MCF 10A (cell line): ENCODE measurements at regions not wholly inside any gene's neighbourhood (a gene's known extent, or its start where the extent isn't known, plus 50 kb on each side); places are given as distances from the start of the nearest gene placed in this dataset.
A peak's percentile ranks its signal among the peaks of the same experiment; 100 is the strongest.

ENCODE experiments used
- BruUV-seq: library from RNA; stranded (reverse); fragments of 400-500 nt; replicated peaks from 2 replicates; lab custom pipeline; 2021; lab: Mats Ljungman, UMichigan
- CTCF ChIA-PET: fragments of 300-600 bp; sonication (Branson Sonifier 250); formaldehyde crosslinking; extraction: SDS; loops from one replicate; lab custom pipeline; 2021; ENCODE audit warnings: antibody characterized with exemption, inconsistent platforms; lab: Yijun Ruan, JAX
- POLR2A ChIA-PET: fragments of 300-600, 350-650 bp; sonication (Branson Sonifier 250); formaldehyde crosslinking; extraction: SDS; loops from one replicate; lab custom pipeline; 2020; ENCODE audit warnings: antibody characterized with exemption, inconsistent platforms; lab: Yijun Ruan, JAX
- DNase-seq: peaks from one replicate; pipeline ENCODE4 v3.0.0-alpha.2; 2018; ENCODE audit not compliant: unreplicated experiment
- H3K27ac Mint-ChIP-seq: one replicate; pipeline ENCODE4 v1.8.0; 2022; ENCODE audit warnings: mild to moderate bottlenecking, low read depth, mixed read lengths; ENCODE audit not compliant: unreplicated experiment
- H3K27me3 Mint-ChIP-seq: one replicate; pipeline ENCODE4 v1.8.0; 2022; ENCODE audit warnings: mixed read lengths; ENCODE audit not compliant: insufficient read depth, unreplicated experiment
- H3K36me3 Mint-ChIP-seq: one replicate; pipeline ENCODE4 v1.8.0; 2022; ENCODE audit warnings: mild to moderate bottlenecking, moderate library complexity, mixed read lengths; ENCODE audit not compliant: insufficient read depth, unreplicated experiment
- H3K4me1 Mint-ChIP-seq: one replicate; pipeline ENCODE4 v1.8.0; 2022; ENCODE audit warnings: mixed read lengths; ENCODE audit not compliant: insufficient read depth, unreplicated experiment
- H3K4me3 Mint-ChIP-seq: one replicate; pipeline ENCODE4 v1.8.0; 2022; ENCODE audit warnings: mild to moderate bottlenecking, moderate library complexity, mixed read lengths; ENCODE audit not compliant: unreplicated experiment
- H3K9me3 Mint-ChIP-seq: one replicate; pipeline ENCODE4 v1.8.0; 2022; ENCODE audit warnings: mixed read lengths; ENCODE audit not compliant: unreplicated experiment
- intact Hi-C: fragments of 100-400 bp; cut with micrococcal nuclease; formaldehyde crosslinking; loops from 2 replicates; pipeline ENCODE4 v1.14.1; 2022
- TF ChIP-seq, protein P1 (sequence below): fragments of 200-600 bp; IDR thresholded peaks from one replicate; pipeline ENCODE4 v1.8.0; 2022; ENCODE audit warnings: antibody characterized with exemption, mild to moderate bottlenecking; ENCODE audit not compliant: unreplicated experiment

DNA sequence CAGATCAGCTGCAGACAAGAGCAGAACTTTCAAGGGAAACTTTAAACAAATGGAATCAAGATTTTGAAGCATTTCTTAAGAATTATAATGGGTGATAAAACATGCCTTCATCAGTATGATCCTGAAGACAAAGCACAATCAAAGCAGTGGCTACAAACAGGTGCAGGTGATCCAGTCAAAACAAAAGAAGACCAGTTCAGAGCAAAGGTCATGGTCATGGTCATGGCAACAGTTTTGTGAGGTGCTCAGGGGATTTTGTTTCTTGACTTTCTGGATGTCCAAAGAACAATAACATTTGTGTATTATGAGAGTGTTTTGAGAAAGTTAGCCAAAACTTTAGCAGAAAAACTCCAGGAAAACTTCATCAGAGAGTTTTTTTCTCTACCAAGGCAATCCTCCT lies 681.7 kb upstream of the PTBP2 start:
- POLR2A ChIA-PET = no interaction called here

DNA sequence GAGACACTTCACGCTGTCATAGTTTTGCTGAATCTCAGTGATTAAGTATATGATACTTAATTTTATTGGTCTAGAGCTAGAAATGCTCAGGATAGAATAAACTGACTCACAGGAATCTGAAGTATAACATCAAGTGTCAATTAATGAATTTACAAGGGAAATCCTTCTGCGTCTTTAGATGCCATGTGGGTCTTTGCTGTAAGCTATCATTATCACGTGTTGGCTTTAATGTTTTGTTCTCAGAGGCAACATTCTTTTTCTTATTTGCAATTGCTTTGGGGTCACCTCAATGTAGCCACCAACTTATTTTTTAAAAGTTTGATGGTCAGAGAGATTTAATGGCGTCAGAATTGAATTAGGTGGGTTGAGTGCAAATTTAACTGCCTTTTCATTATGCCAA lies 680.1 kb upstream of the PTBP2 start:
- no peaks in the 10 kb centered on the region for H3K27me3 Mint-ChIP-seq
- ChIA-PET POLR2A (no interaction called here), CTCF (no interaction called here)
- H3K36me3 Mint-ChIP-seq = no peaks in the 10 kb centered on the region
- H3K4me3 Mint-ChIP-seq = no peak overlapping the region
- no TSS peak for BruUV-seq
- no peak for DNase-seq
- TF ChIP-seq, protein P1, sequence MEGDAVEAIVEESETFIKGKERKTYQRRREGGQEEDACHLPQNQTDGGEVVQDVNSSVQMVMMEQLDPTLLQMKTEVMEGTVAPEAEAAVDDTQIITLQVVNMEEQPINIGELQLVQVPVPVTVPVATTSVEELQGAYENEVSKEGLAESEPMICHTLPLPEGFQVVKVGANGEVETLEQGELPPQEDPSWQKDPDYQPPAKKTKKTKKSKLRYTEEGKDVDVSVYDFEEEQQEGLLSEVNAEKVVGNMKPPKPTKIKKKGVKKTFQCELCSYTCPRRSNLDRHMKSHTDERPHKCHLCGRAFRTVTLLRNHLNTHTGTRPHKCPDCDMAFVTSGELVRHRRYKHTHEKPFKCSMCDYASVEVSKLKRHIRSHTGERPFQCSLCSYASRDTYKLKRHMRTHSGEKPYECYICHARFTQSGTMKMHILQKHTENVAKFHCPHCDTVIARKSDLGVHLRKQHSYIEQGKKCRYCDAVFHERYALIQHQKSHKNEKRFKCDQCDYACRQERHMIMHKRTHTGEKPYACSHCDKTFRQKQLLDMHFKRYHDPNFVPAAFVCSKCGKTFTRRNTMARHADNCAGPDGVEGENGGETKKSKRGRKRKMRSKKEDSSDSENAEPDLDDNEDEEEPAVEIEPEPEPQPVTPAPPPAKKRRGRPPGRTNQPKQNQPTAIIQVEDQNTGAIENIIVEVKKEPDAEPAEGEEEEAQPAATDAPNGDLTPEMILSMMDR = no peak
- intact Hi-C loops = no loop called here
- no peaks in the 10 kb centered on the region for H3K4me1 Mint-ChIP-seq
- no peak overlapping the region for H3K27ac Mint-ChIP-seq
- no peaks in the 10 kb centered on the region for H3K9me3 Mint-ChIP-seq

More for the DNA sequence above, 681.7 kb upstream of the PTBP2 start:
- no peak overlapping the region for H3K27ac Mint-ChIP-seq
- no peaks in the 10 kb centered on the region for H3K27me3 Mint-ChIP-seq
- TF ChIP-seq, protein P1 = no peak
- DNase-seq = no peak
- no peaks in the 10 kb centered on the region for H3K36me3 Mint-ChIP-seq
- BruUV-seq = no TSS peak
- H3K9me3 Mint-ChIP-seq = no peaks in the 10 kb centered on the region
- H3K4me1 Mint-ChIP-seq = no peaks in the 10 kb centered on the region
- no peak overlapping the region for H3K4me3 Mint-ChIP-seq
- CTCF ChIA-PET = interaction anchor here (0.8 kb wide), 1 partner anchor 98 kb away, joined by 3 read pairs; no protein-coding TSS in a partner anchor
- intact Hi-C loops = no loop called here

DNA sequence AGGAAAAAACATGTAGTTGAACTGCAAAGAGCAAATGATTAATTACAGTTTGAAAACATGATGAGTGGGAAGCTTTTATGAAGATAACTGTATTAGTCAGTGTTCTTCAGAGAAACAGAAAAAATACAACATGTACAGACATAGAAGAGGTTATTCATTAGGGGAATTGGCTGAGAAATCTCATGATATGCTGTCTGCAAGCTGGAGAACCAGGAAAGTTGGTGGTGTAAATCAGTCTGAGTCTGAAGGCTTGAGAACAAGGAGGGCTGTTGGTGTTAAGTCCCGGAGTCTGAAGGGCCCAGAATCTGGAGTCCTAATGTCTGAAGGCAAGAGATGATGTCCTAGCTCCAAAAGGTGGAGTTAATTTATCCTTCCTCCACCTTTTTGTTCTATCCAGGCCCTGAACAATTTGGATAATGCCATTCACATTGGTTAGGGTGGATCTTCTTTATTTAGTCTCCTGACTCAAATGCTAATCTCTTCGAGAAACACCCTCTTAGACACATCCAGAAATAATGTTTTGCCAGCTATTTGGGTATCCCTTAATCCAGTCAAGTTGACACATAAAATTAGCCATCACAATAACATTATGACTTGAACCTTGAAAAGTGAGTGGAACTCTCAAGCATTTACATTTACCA lies 672.9 kb upstream of the PTBP2 start:
- H3K27me3 Mint-ChIP-seq = no peaks in the 10 kb centered on the region
- intact Hi-C loops = no loop called here
- no peaks in the 10 kb centered on the region for H3K4me1 Mint-ChIP-seq
- H3K36me3 Mint-ChIP-seq = no peaks in the 10 kb centered on the region
- no peak for DNase-seq
- H3K4me3 Mint-ChIP-seq = no peak overlapping the region
- no peaks in the 10 kb centered on the region for H3K9me3 Mint-ChIP-seq
- no TSS peak for BruUV-seq
- POLR2A ChIA-PET = interaction anchor here (0.8 to 1.0 kb wide), 2 partner anchors 10 to 13 kb away, joined by 3 to 4 read pairs; no protein-coding TSS in a partner anchor
- CTCF ChIA-PET = interaction anchor here (0.7 kb wide), 1 partner anchor 400 kb away, joined by 3 read pairs; no protein-coding TSS in a partner anchor
- H3K27ac Mint-ChIP-seq = no peak overlapping the region
- TF ChIP-seq, protein P1 = no peak

DNA sequence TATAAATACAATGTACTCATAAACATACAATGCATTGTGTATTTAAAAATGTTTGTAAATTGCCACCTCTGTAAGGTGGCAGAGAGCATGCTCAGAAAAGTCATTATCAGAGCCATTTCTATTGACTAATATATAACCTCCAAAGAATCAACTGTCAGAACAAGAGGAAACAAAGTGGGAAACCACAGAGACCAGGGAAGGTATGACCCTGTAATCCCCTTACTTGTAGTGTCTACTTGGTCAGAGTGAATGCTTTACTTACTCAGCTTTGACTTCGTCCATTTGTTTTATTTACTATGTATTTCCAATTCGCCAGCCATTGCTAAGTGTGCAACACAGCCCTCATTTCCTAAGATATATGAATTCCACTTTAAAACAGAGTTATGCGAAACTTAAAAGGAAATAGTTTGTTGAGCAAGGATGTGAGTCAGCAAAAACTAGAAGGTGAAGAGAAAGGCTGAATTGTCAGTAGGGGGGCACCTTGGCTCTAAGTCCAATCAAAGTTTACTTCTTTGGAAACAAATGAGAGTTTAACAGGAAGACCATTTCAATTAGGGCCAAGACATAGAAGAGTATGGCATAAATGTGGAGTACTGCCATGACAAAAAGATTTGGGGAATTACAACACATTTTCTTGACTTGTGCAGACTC lies 671.7 kb upstream of the PTBP2 start:
- Mint-ChIP-seq H3K9me3 (peaks cover 9% of the 10 kb centered on the region), H3K36me3 (no peaks in the 10 kb centered on the region), H3K4me1 (no peaks in the 10 kb centered on the region), H3K27ac (no peak overlapping the region), H3K4me3 (no peak overlapping the region), H3K27me3 (no peaks in the 10 kb centered on the region)
- no TSS peak for BruUV-seq
- intact Hi-C loops = no loop called here
- peak; percentile 34 for DNase-seq
- TF ChIP-seq, protein P1 = no peak
- POLR2A ChIA-PET = interaction anchor here (1.1 kb wide), 1 partner anchor 13 kb away, joined by 3 read pairs; no protein-coding TSS in a partner anchor
- CTCF ChIA-PET = interaction anchor here (0.7 kb wide), 2 partner anchors 81 to 401 kb away, joined by 3 to 5 read pairs; no protein-coding TSS in a partner anchor
